ENCODE measurements at regions not wholly inside any gene's neighbourhood (a gene's known extent, or its start where the extent isn't known, plus 50 kb on each side); places are given as distances from the start of the nearest gene placed in this dataset.
"Not testable (repeated sequence)": the region's sequence is repeated elsewhere in the genome, so short reads cannot be mapped to it uniquely, and the experiment has no call there.

- DNase-seq = no peak
Observed at GRCh38 chr5:124153588-124153987, 592.9 kb downstream of the ZNF608 start.

GRCh38 chr5:124148574-124148973 is 597.9 kb downstream of the ZNF608 start:
- no peak for DNase-seq

GRCh38 chr5:124140060-124140459 is 606.4 kb downstream of the ZNF608 start:
- no peak for DNase-seq

GRCh38 chr5:124139477-124139876 is 607.0 kb downstream of the ZNF608 start:
- no peak for DNase-seq

- DNase-seq = no peak
Observed at GRCh38 chr5:124136609-124137008, 609.8 kb downstream of the ZNF608 start.

- DNase-seq = no peak
Observed at GRCh38 chr5:124134941-124135340, 611.5 kb downstream of the ZNF608 start.

GRCh38 chr5:124133406-124133805 is 613.0 kb downstream of the ZNF608 start:
- DNase-seq = no peak

GRCh38 chr5:124132843-124133242 is 613.6 kb downstream of the ZNF608 start:
- DNase-seq = no peak

GRCh38 chr5:124131466-124131865 is 615.0 kb downstream of the ZNF608 start:
- DNase-seq = no peak

- DNase-seq = no peak
Observed at GRCh38 chr5:124130816-124131215, 615.6 kb downstream of the ZNF608 start.

GRCh38 chr5:124128867-124129266 is 616.9 kb downstream of the CSNK1G3 start:
- DNase-seq = no peak

- DNase-seq = no peak
Observed at GRCh38 chr5:124126504-124127217, 614.7 kb downstream of the CSNK1G3 start.

GRCh38 chr5:124124711-124125229 is 612.8 kb downstream of the CSNK1G3 start:
- no peak for DNase-seq

GRCh38 chr5:124121198-124121597 is 609.2 kb downstream of the CSNK1G3 start:
- DNase-seq = no peak

GRCh38 chr5:124114911-124115310 is 602.9 kb downstream of the CSNK1G3 start:
- DNase-seq = no peak

GRCh38 chr5:124111886-124112285 is 599.9 kb downstream of the CSNK1G3 start:
- no peak for DNase-seq

- no peak for DNase-seq
Observed at GRCh38 chr5:124110942-124111341, 599.0 kb downstream of the CSNK1G3 start.

GRCh38 chr5:124105326-124105725 is 593.3 kb downstream of the CSNK1G3 start:
- no peak for DNase-seq

GRCh38 chr5:124104821-124105220 is 592.8 kb downstream of the CSNK1G3 start:
- DNase-seq = no peak

GRCh38 chr5:124104344-124104743 is 592.4 kb downstream of the CSNK1G3 start:
- no peak for DNase-seq

- DNase-seq = no peak
Observed at GRCh38 chr5:124103671-124104070, 591.7 kb downstream of the CSNK1G3 start.

- DNase-seq = not testable (repeated sequence)
Observed at GRCh38 chr5:124103056-124103455, 591.1 kb downstream of the CSNK1G3 start.

GRCh38 chr5:124102486-124102885 is 590.5 kb downstream of the CSNK1G3 start:
- DNase-seq = no peak
